Left lung (tissue), 4 donors: ENCODE measurements at regions not wholly inside any gene's neighbourhood (a gene's known extent, or its start where the extent isn't known, plus 50 kb on each side); places are given as distances from the start of the nearest gene placed in this dataset.

ENCODE experiments used
- ATAC-seq: fragments of 200-7000 bp; cut with Tn5 transposase; one replicate; pipeline ENCODE4 v1.9.1; 2020; ENCODE audit warnings: moderate library complexity
- DNase-seq, 4 donors: peaks; one replicate each; pipeline ENCODE4 v3.0.0-alpha.2; 2013 to 2020
- H3K27ac ChIP-seq, 2 donors: fragments of 200-600 bp; sonication (generic) in 1 of 2; one replicate each; pipeline versions ENCODE4 v1.5.0 to v1.8.0; 2020 to 2021
- H3K27me3 ChIP-seq, 2 donors: fragments of 200-600 bp; sonication (generic) in 1 of 2; one replicate each; pipeline versions ENCODE4 v1.5.0 to v1.8.0; 2020 to 2021
- H3K36me3 ChIP-seq, 2 donors: fragments of 200-600 bp; sonication (generic) in 1 of 2; one replicate each; pipeline versions ENCODE4 v1.5.0 to v1.8.0; 2020 to 2021
- H3K4me1 ChIP-seq, 2 donors: fragments of 200-600 bp; one replicate each; pipeline ENCODE4 v1.8.0; 2021
- H3K4me3 ChIP-seq, 2 donors: fragments of 200-600 bp; sonication (generic) in 1 of 2; one replicate each; pipeline versions ENCODE4 v1.5.0 to v1.8.0; 2020 to 2021; ENCODE audit warnings: mild to moderate bottlenecking in 1 of 2
- H3K9me3 ChIP-seq, 2 donors: fragments of 200-600 bp; sonication (generic) in 1 of 2; one replicate each; pipeline versions ENCODE4 v1.5.0 to v1.8.0; 2020 to 2021
- intact Hi-C, 2 donors: fragments of 100-400 bp; cut with DNase I; formaldehyde crosslinking; loops; one replicate each; pipeline versions ENCODE4 v1.11.2 to v1.14.2; 2022
- TF ChIP-seq, protein P1 (sequence below), 2 donors: fragments of 200-600 bp; sonication (generic) in 1 of 2; IDR thresholded peaks; one replicate each; pipeline versions ENCODE4 v1.5.0 to v1.8.0; 2021; ENCODE audit warnings: antibody characterized with exemption in 2 of 2
- donor health status: DM: no; HTN: yes; CAD: no.
- donor health status: DM: no; HTN: no; CAD: no.

DNA sequence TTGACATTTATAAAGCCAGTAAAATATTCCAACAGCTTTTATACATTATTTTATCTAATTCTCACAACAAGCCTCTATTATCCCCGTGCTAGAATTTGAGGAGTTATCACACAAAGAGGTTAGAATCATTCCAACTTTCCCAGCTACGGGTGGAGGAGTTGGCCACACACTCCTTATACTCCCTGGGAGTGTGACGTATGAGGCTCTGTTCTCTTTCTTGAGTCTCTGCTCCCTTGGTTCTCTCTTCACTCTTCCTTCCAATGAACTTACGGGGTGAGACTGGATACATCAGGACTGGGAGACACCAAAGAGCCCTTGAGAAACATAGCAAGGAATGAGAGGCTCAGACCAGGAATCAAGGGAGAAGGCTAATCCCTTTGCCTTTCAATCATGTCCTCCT is 185.6 kb upstream of the TAB2 start:
- TF ChIP-seq, protein P1, sequence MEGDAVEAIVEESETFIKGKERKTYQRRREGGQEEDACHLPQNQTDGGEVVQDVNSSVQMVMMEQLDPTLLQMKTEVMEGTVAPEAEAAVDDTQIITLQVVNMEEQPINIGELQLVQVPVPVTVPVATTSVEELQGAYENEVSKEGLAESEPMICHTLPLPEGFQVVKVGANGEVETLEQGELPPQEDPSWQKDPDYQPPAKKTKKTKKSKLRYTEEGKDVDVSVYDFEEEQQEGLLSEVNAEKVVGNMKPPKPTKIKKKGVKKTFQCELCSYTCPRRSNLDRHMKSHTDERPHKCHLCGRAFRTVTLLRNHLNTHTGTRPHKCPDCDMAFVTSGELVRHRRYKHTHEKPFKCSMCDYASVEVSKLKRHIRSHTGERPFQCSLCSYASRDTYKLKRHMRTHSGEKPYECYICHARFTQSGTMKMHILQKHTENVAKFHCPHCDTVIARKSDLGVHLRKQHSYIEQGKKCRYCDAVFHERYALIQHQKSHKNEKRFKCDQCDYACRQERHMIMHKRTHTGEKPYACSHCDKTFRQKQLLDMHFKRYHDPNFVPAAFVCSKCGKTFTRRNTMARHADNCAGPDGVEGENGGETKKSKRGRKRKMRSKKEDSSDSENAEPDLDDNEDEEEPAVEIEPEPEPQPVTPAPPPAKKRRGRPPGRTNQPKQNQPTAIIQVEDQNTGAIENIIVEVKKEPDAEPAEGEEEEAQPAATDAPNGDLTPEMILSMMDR (IDR thresholded peaks at IDR 0.05): no peak
- DNase-seq (no peak), ATAC-seq (no peak)
- Histone ChIP-seq H3K27me3 (no peaks in the 10 kb centered on the region), H3K27ac (no peak overlapping the region), H3K36me3 (no peaks in the 10 kb centered on the region), H3K4me3 (no peak overlapping the region), H3K4me1 (peaks cover 6 to 15% of the 10 kb centered on the region in 2 donors), H3K9me3 (no peaks in the 10 kb centered on the region)
- intact Hi-C loops: no loop called here

GRCh38 chr6:149132336-149132735 is 185.2 kb upstream of the TAB2 start:
- ATAC-seq (no peak), DNase-seq (no peak)
- H3K27me3 ChIP-seq: no peaks in the 10 kb centered on the region
- H3K4me1 ChIP-seq: peaks cover 6 to 15% of the 10 kb centered on the region in 2 donors
- TF ChIP-seq, protein P1 (IDR thresholded peaks at IDR 0.05): no peak
- H3K4me3 ChIP-seq: no peak overlapping the region
- no peaks in the 10 kb centered on the region for H3K36me3 ChIP-seq
- H3K9me3 ChIP-seq: no peaks in the 10 kb centered on the region
- no peak overlapping the region for H3K27ac ChIP-seq
- intact Hi-C loops: no loop called here

- intact Hi-C loops: no loop called here
- TF ChIP-seq, protein P1 (IDR thresholded peaks at IDR 0.05): no peak
- ATAC-seq (no peak), DNase-seq (no peak)
- Histone ChIP-seq H3K27me3 (no peaks in the 10 kb centered on the region), H3K36me3 (no peaks in the 10 kb centered on the region), H3K9me3 (no peaks in the 10 kb centered on the region), H3K27ac (no peak overlapping the region), H3K4me1 (peaks cover 6 to 15% of the 10 kb centered on the region in 2 donors), H3K4me3 (no peak overlapping the region)
These were observed 183.0 kb upstream of the TAB2 start for GRCh38 chr6:149134511-149134933.

DNA sequence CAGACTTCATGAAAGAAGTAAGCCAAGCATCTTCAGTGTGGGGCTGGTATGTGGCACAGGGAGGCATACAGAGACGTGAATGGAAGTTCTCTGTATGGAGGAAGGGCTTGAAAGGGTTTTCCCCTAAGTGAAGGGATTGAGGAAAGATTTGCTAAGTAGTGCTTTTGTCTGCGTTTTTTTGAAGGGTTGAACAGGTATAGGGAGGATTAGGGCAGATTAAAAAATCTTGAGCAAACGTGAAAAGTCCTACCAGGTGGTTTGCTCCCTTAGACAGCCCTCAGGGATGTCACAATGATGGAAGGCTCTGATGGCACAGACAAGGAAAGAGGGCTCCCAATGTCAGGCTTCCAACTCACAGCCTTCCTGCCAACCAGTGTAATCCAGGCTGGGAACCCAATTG is 181.7 kb upstream of the TAB2 start:
- Histone ChIP-seq H3K4me1 (peaks cover under 1 to 2% of the 10 kb centered on the region in 2 donors), H3K27ac (no peak overlapping the region), H3K9me3 (no peaks in the 10 kb centered on the region), H3K27me3 (no peaks in the 10 kb centered on the region), H3K4me3 (no peak overlapping the region), H3K36me3 (no peaks in the 10 kb centered on the region)
- ATAC-seq (no peak), DNase-seq (no peak)
- intact Hi-C loops: no loop called here
- TF ChIP-seq, protein P1 (IDR thresholded peaks at IDR 0.05): no peak

DNA sequence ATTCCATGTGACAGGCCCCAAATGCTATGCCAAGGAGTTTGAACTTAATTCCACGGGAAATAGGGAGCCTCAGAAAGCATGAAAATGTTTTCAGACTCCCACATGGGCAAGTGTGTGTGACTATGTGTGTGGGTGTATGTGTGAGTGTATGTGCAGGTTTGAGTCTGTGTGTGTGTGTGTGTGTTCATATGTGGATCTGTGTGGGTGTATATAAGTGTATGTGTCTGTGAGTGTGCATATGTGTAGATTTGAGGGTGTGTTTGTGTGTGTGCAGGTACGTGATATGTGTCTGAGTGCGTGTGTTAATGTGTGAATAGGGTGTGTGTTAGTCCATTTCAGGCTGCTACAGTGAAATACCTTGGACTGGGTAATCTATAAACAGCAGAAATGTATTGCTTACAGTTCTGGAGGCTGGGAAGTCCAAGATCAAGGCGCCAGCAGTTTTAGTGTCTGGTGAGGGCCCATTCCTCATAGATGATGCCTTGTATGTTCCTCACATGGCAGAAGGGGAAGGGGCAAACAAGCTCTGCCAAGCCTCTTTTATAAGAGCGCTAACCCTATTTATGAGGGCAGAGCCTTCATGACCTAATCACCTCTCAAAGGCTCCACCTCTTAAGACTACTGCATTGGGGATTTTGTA is 181.1 kb upstream of the TAB2 start:
- ATAC-seq: no peak
- no peaks in the 10 kb centered on the region for H3K36me3 ChIP-seq
- no peaks in the 10 kb centered on the region for H3K4me1 ChIP-seq
- no peaks in the 10 kb centered on the region for H3K27me3 ChIP-seq
- no peaks in the 10 kb centered on the region for H3K9me3 ChIP-seq
- TF ChIP-seq, protein P1 (IDR thresholded peaks at IDR 0.05): no peak
- no peak for DNase-seq
- no peak overlapping the region for H3K27ac ChIP-seq
- intact Hi-C loops: no loop called here
- H3K4me3 ChIP-seq: no peak overlapping the region
